ENCODE measurements at regions not wholly inside any gene's neighbourhood (a gene's known extent, or its start where the extent isn't known, plus 50 kb on each side); places are given as distances from the start of the nearest gene placed in this dataset.

GRCh38 chr14:51515611-51516010 lies 136.1 kb upstream of the FRMD6 start:
- FAIRE-seq (no peak), DNase-seq (ENCODE audit: low spot score) (no peak), ATAC-seq (no peak)
- Histone ChIP-seq H4K20me1 (ENCODE audit: insufficient read depth, low read length) (no peaks in the 10 kb centered on the region), H3K9me3 (ENCODE audit: low read length) (no peaks in the 10 kb centered on the region), H2AFZ (ENCODE audit: low read length) (no peak overlapping the region), H3K4me1 (ENCODE audit: insufficient read depth, low read length) (no peaks in the 10 kb centered on the region), H3K27ac (ENCODE audit: extremely low read length, insufficient read depth, low read length) (no peak overlapping the region), H3K4me2 (ENCODE audit: low read depth, low read length) (no peak overlapping the region), H3K4me3 (replicated peaks in 1 of 3; ENCODE audit: insufficient read depth in 1 of 3, low read depth in 2 of 3, low read length in 3 of 3) (no peak overlapping the region), H3K9ac (ENCODE audit: insufficient read depth, low read depth, low read length) (no peak overlapping the region), H3K27me3 (ENCODE audit: control insufficient read depth in 1 of 2, insufficient read depth in 2 of 2, low read length in 2 of 2) (no peaks in the 10 kb centered on the region), H3K79me2 (ENCODE audit: insufficient read depth, low read length) (no peaks in the 10 kb centered on the region), H3K36me3 (replicated peaks in 1 of 2; ENCODE audit: control insufficient read depth in 1 of 2, insufficient read depth in 2 of 2, low read length in 2 of 2) (no peaks in the 10 kb centered on the region; a peak in 1 of 5 replicates)
- TF ChIP-seq RBM22 (optimal IDR thresholded peaks at IDR 0.05; ENCODE audit: low read length) (no peak), ZNF260 (CRISPR knock-in tag; IDR thresholded peaks at IDR 0.05; ENCODE audit: borderline replicate concordance, low read depth) (no peak)
- in situ Hi-C loops (cut with HindIII; ENCODE audit: extremely low pct_ligation_motif_present, low pct_unique_long_range_greater_than_20kb) (no loop called here), intact Hi-C loops (cut with micrococcal nuclease; ENCODE audit: unreplicated experiment) (no loop called here)
- POLR2A ChIA-PET: no interaction called here
- BruUV-seq (replicated peaks): no TSS peak
- 11% methylated on average over 3 of the region's 3 CpGs for WGBS (ENCODE audit: low lambda C conversion rate)
- CTCF ChIA-PET (ENCODE audit: low intra/inter-chr PET ratio, low total read pairs): no interaction called here

- no peaks in the 10 kb centered on the region; a peak in 1 of 5 replicates for H3K36me3 ChIP-seq (replicated peaks in 1 of 2; ENCODE audit: control insufficient read depth in 1 of 2, insufficient read depth in 2 of 2, low read length in 2 of 2)
- H3K9me3 ChIP-seq (ENCODE audit: low read length): no peaks in the 10 kb centered on the region
- H2AFZ ChIP-seq (ENCODE audit: low read length): no peak overlapping the region
- H3K27me3 ChIP-seq (ENCODE audit: control insufficient read depth in 1 of 2, insufficient read depth in 2 of 2, low read length in 2 of 2): no peaks in the 10 kb centered on the region
- FAIRE-seq (no peak), DNase-seq (ENCODE audit: low spot score) (no peak), ATAC-seq (no peak)
- no peaks in the 10 kb centered on the region for H3K79me2 ChIP-seq (ENCODE audit: insufficient read depth, low read length)
- 28% methylated on average over 4 of the region's 4 CpGs for WGBS (ENCODE audit: low lambda C conversion rate)
- no peak overlapping the region for H3K9ac ChIP-seq (ENCODE audit: insufficient read depth, low read depth, low read length)
- intact Hi-C loops (cut with micrococcal nuclease; ENCODE audit: unreplicated experiment) (no loop called here), in situ Hi-C loops (cut with HindIII; ENCODE audit: extremely low pct_ligation_motif_present, low pct_unique_long_range_greater_than_20kb) (no loop called here)
- H3K4me2 ChIP-seq (ENCODE audit: low read depth, low read length): no peak overlapping the region
- ChIA-PET POLR2A (no interaction called here), CTCF (ENCODE audit: low intra/inter-chr PET ratio, low total read pairs) (no interaction called here)
- no peaks in the 10 kb centered on the region for H3K4me1 ChIP-seq (ENCODE audit: insufficient read depth, low read length)
- no peaks in the 10 kb centered on the region for H4K20me1 ChIP-seq (ENCODE audit: insufficient read depth, low read length)
- BruUV-seq (replicated peaks): no TSS peak
- no peak overlapping the region for H3K27ac ChIP-seq (ENCODE audit: extremely low read length, insufficient read depth, low read length)
- H3K4me3 ChIP-seq (replicated peaks in 1 of 3; ENCODE audit: insufficient read depth in 1 of 3, low read depth in 2 of 3, low read length in 3 of 3): no peak overlapping the region
- no peak for TF ChIP-seq DPF2 (CRISPR knock-in tag; IDR thresholded peaks at IDR 0.05; ENCODE audit: borderline replicate concordance, low read depth)
- TF ChIP-seq SSRP1 (CRISPR knock-in tag; IDR thresholded peaks at IDR 0.05): no peak
- no peak for TF ChIP-seq RORA (CRISPR knock-in tag; IDR thresholded peaks at IDR 0.05)
- no peak for TF ChIP-seq ZNF367 (CRISPR knock-in tag; IDR thresholded peaks at IDR 0.05; ENCODE audit: borderline replicate concordance)
- no peak for TF ChIP-seq SNAPC2 (CRISPR knock-in tag; IDR thresholded peaks at IDR 0.05)
- no peak for TF ChIP-seq CHD4 (IDR thresholded peaks at IDR 0.05; ENCODE audit: borderline replicate concordance, low read length)
- TF ChIP-seq POLR2AphosphoS2 (IDR thresholded peaks at IDR 0.05; ENCODE audit: low read depth, low read length): no peak
- no peak for TF ChIP-seq ZNF792 (CRISPR knock-in tag; IDR thresholded peaks at IDR 0.05)
- TF ChIP-seq ATM (IDR thresholded peaks at IDR 0.05; ENCODE audit: borderline replicate concordance): no peak
- no peak for TF ChIP-seq ZBTB42 (CRISPR knock-in tag; IDR thresholded peaks at IDR 0.05)
- TF ChIP-seq, protein P1, sequence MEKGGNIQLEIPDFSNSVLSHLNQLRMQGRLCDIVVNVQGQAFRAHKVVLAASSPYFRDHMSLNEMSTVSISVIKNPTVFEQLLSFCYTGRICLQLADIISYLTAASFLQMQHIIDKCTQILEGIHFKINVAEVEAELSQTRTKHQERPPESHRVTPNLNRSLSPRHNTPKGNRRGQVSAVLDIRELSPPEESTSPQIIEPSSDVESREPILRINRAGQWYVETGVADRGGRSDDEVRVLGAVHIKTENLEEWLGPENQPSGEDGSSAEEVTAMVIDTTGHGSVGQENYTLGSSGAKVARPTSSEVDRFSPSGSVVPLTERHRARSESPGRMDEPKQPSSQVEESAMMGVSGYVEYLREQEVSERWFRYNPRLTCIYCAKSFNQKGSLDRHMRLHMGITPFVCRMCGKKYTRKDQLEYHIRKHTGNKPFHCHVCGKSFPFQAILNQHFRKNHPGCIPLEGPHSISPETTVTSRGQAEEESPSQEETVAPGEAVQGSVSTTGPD (CRISPR knock-in tag; IDR thresholded peaks at IDR 0.05): no peak
- TF ChIP-seq ZNF530 (CRISPR knock-in tag; IDR thresholded peaks at IDR 0.05; ENCODE audit: low read depth): no peak
- no peak for TF ChIP-seq SMARCC2 (IDR thresholded peaks at IDR 0.05)
- no peak for TF ChIP-seq TCF12 (IDR thresholded peaks at IDR 0.05)
- no peak for TF ChIP-seq TCF12 (CRISPR knock-in tag; IDR thresholded peaks at IDR 0.05)
- no peak for TF ChIP-seq ZNF501 (CRISPR knock-in tag; IDR thresholded peaks at IDR 0.05)
These were observed 134.9 kb upstream of the FRMD6 start for GRCh38 chr14:51516706-51517395.

All from HepG2 (cell line).